ENCODE measurements at regions not wholly inside any gene's neighbourhood (a gene's known extent, or its start where the extent isn't known, plus 50 kb on each side); places are given as distances from the start of the nearest gene placed in this dataset.

GRCh38 chr6:51394061-51394460 is 575.4 kb downstream of the TFAP2B start:
- TF ChIP-seq POLR2A (IDR thresholded peaks at IDR 0.05; ENCODE audit: low read length) (no peak), GATA1 (IDR thresholded peaks at IDR 0.05; ENCODE audit: low read depth, low read length) (no peak)

All from erythroblast (primary cell).